ENCODE measurements at regions not wholly inside any gene's neighbourhood (a gene's known extent, or its start where the extent isn't known, plus 50 kb on each side); places are given as distances from the start of the nearest gene placed in this dataset.
"Not testable (repeated sequence)": the region's sequence is repeated elsewhere in the genome, so short reads cannot be mapped to it uniquely, and the experiment has no call there.

GRCh38 chr15:96472681-96473080 is 142.2 kb downstream of the NR2F2 start:
- DNase-seq = no peak

- DNase-seq = no peak
Observed at GRCh38 chr15:96473556-96473955, 143.1 kb downstream of the NR2F2 start.

GRCh38 chr15:96474231-96474664 is 143.7 kb downstream of the NR2F2 start:
- no peak for DNase-seq

GRCh38 chr15:96477227-96477626 is 146.7 kb downstream of the NR2F2 start:
- DNase-seq = no peak

GRCh38 chr15:96484412-96484811 is 153.9 kb downstream of the NR2F2 start:
- not testable (repeated sequence) for DNase-seq

- no peak for DNase-seq
Observed at GRCh38 chr15:96484830-96485229, 154.3 kb downstream of the NR2F2 start.

- no peak for DNase-seq
Observed at GRCh38 chr15:96487245-96487644, 156.7 kb downstream of the NR2F2 start.

- DNase-seq = not testable (repeated sequence)
Observed at GRCh38 chr15:96491066-96491699, 160.7 kb downstream of the NR2F2 start.

GRCh38 chr15:96491700-96492644 is 161.5 kb downstream of the NR2F2 start:
- not testable (repeated sequence) for DNase-seq

- DNase-seq = no peak
Observed at GRCh38 chr15:96494505-96494904, 164.0 kb downstream of the NR2F2 start.

GRCh38 chr15:96495386-96495785 is 164.9 kb downstream of the NR2F2 start:
- no peak for DNase-seq

- no peak for DNase-seq
Observed at GRCh38 chr15:96497951-96498350, 167.5 kb downstream of the NR2F2 start.

GRCh38 chr15:96500508-96500907 is 170.0 kb downstream of the NR2F2 start:
- DNase-seq = no peak

GRCh38 chr15:96501362-96501761 is 170.9 kb downstream of the NR2F2 start:
- no peak for DNase-seq

GRCh38 chr15:96502196-96502595 is 171.7 kb downstream of the NR2F2 start:
- DNase-seq = no peak

- no peak for DNase-seq
Observed at GRCh38 chr15:96503276-96503675, 172.8 kb downstream of the NR2F2 start.

- no peak for DNase-seq
Observed at GRCh38 chr15:96504371-96504770, 173.9 kb downstream of the NR2F2 start.

- no peak for DNase-seq
Observed at GRCh38 chr15:96505014-96505413, 174.5 kb downstream of the NR2F2 start.

- DNase-seq = no peak
Observed at GRCh38 chr15:96514607-96515285, 184.2 kb downstream of the NR2F2 start.

- no peak for DNase-seq
Observed at GRCh38 chr15:96515371-96515770, 184.9 kb downstream of the NR2F2 start.

GRCh38 chr15:96521386-96521785 is 190.9 kb downstream of the NR2F2 start:
- DNase-seq = no peak

- no peak for DNase-seq
Observed at GRCh38 chr15:96524676-96525417, 194.3 kb downstream of the NR2F2 start.

GRCh38 chr15:96535148-96535547 is 204.6 kb downstream of the NR2F2 start:
- no peak for DNase-seq

Measured in activated gamma-delta T cell treated with Interleukin-2 at 50 U/mL for 16 hours (primary cell).